ENCODE measurements at regions not wholly inside any gene's neighbourhood (a gene's known extent, or its start where the extent isn't known, plus 50 kb on each side); places are given as distances from the start of the nearest gene placed in this dataset.

GRCh38 chr4:187193141-187193540 is 469.5 kb upstream of the FAT1 start:
- DNase-seq: no peak

GRCh38 chr4:187204389-187204918 is 480.8 kb upstream of the FAT1 start:
- DNase-seq: no peak

- DNase-seq: no peak
Measured at GRCh38 chr4:187207931-187208330, 484.3 kb upstream of the FAT1 start.

GRCh38 chr4:187208651-187209050 is 485.0 kb upstream of the FAT1 start:
- DNase-seq: no peak

GRCh38 chr4:187209921-187210613 is 486.4 kb upstream of the FAT1 start:
- DNase-seq: no peak

- no peak for DNase-seq
Measured at GRCh38 chr4:187212446-187213080, 488.9 kb upstream of the FAT1 start.

- DNase-seq: no peak
Measured at GRCh38 chr4:187215438-187215837, 491.8 kb upstream of the FAT1 start.

- no peak for DNase-seq
Measured at GRCh38 chr4:187218705-187219245, 495.1 kb upstream of the FAT1 start.

GRCh38 chr4:187224560-187224959 is 500.9 kb upstream of the FAT1 start:
- no peak for DNase-seq

GRCh38 chr4:187227907-187228704 is 504.4 kb upstream of the FAT1 start:
- no peak for DNase-seq

- no peak for DNase-seq
Measured at GRCh38 chr4:187232196-187232595, 508.5 kb upstream of the FAT1 start.

GRCh38 chr4:187232796-187233195 is 509.1 kb upstream of the FAT1 start:
- DNase-seq: no peak

- DNase-seq: no peak
Measured at GRCh38 chr4:187235456-187236170, 512.0 kb upstream of the FAT1 start.

- DNase-seq: no peak
Measured at GRCh38 chr4:187236209-187236890, 512.7 kb upstream of the FAT1 start.

GRCh38 chr4:187238646-187239045 is 515.0 kb upstream of the FAT1 start:
- no peak for DNase-seq

- DNase-seq: no peak
Measured at GRCh38 chr4:187251896-187252295, 528.2 kb upstream of the FAT1 start.

- no peak for DNase-seq
Measured at GRCh38 chr4:187256897-187257296, 533.2 kb upstream of the FAT1 start.

- no peak for DNase-seq
Measured at GRCh38 chr4:187258651-187259401, 535.2 kb upstream of the FAT1 start.

GRCh38 chr4:187268940-187269339 is 545.3 kb upstream of the FAT1 start:
- no peak for DNase-seq

- DNase-seq: no peak
Measured at GRCh38 chr4:187270154-187270553, 546.5 kb upstream of the FAT1 start.

GRCh38 chr4:187271848-187272247 is 548.2 kb upstream of the FAT1 start:
- DNase-seq: no peak

Data from NCI-H1417 treated with DMSO at 0.1 percent for 48 hours (cell line).